Endothelial cell (in vitro differentiated cells): ENCODE measurements at regions not wholly inside any gene's neighbourhood (a gene's known extent, or its start where the extent isn't known, plus 50 kb on each side); places are given as distances from the start of the nearest gene placed in this dataset.
"Not testable (repeated sequence)": the region's sequence is repeated elsewhere in the genome, so short reads cannot be mapped to it uniquely, and the experiment has no call there.

Experiments used
- DNase-seq: peaks from one replicate; pipeline ENCODE4 v3.0.0; 2021; ENCODE audit warnings: low spot score
- H3K27ac Mint-ChIP-seq: one replicate; pipeline ENCODE4 v1.8.0; 2021; ENCODE audit warnings: mixed read lengths, inconsistent platforms; ENCODE audit not compliant: unreplicated experiment
- H3K27me3 Mint-ChIP-seq: one replicate; pipeline ENCODE4 v1.8.0; 2021; ENCODE audit warnings: mild to moderate bottlenecking, moderate library complexity, mixed read lengths, inconsistent platforms; ENCODE audit not compliant: unreplicated experiment
- H3K36me3 Mint-ChIP-seq: one replicate; pipeline ENCODE4 v1.8.0; 2021; ENCODE audit warnings: mild to moderate bottlenecking, low read depth, mixed read lengths, inconsistent platforms; ENCODE audit not compliant: unreplicated experiment
- H3K4me1 Mint-ChIP-seq: one replicate; pipeline ENCODE4 v1.8.0; 2021; ENCODE audit warnings: mild to moderate bottlenecking, mixed read lengths, inconsistent platforms; ENCODE audit not compliant: unreplicated experiment
- H3K4me3 Mint-ChIP-seq: one replicate; pipeline ENCODE4 v1.8.0; 2021; ENCODE audit warnings: mild to moderate bottlenecking, mixed read lengths, inconsistent platforms; ENCODE audit not compliant: unreplicated experiment
- H3K9me3 Mint-ChIP-seq: one replicate; pipeline ENCODE4 v1.8.0; 2021; ENCODE audit warnings: mixed read lengths, inconsistent platforms; ENCODE audit not compliant: unreplicated experiment
- TF ChIP-seq, protein P1 (sequence below): fragments of 200-600 bp; sonication (generic); IDR thresholded peaks from one replicate; pipeline ENCODE4 v1.5.0; 2021; ENCODE audit warnings: antibody characterized with exemption; ENCODE audit not compliant: unreplicated experiment

DNA sequence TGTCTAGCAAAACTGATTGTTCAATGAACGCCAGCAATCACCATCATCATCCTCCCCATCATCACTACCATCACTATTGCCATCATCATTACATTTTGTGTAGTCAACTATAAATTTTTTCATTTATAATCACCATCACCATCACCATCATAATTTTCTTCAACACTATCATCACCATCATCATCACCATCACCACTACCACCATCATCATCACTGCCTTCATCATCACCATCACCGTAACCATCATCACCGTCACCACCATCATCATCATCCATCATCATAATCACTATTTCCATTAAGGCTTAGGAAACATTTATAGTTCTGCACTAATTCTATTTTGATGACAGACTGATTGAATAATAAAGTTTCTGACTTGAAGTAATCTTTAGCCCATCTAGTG is 434.8 kb upstream of the TMEM132C start:
- Mint-ChIP-seq H3K4me1 (no peaks in the 10 kb centered on the region), H3K4me3 (no peak overlapping the region), H3K27me3 (peaks cover 9% of the 10 kb centered on the region), H3K27ac (no peak overlapping the region), H3K36me3 (no peaks in the 10 kb centered on the region), H3K9me3 (peaks cover 39% of the 10 kb centered on the region)
- TF ChIP-seq, protein P1, sequence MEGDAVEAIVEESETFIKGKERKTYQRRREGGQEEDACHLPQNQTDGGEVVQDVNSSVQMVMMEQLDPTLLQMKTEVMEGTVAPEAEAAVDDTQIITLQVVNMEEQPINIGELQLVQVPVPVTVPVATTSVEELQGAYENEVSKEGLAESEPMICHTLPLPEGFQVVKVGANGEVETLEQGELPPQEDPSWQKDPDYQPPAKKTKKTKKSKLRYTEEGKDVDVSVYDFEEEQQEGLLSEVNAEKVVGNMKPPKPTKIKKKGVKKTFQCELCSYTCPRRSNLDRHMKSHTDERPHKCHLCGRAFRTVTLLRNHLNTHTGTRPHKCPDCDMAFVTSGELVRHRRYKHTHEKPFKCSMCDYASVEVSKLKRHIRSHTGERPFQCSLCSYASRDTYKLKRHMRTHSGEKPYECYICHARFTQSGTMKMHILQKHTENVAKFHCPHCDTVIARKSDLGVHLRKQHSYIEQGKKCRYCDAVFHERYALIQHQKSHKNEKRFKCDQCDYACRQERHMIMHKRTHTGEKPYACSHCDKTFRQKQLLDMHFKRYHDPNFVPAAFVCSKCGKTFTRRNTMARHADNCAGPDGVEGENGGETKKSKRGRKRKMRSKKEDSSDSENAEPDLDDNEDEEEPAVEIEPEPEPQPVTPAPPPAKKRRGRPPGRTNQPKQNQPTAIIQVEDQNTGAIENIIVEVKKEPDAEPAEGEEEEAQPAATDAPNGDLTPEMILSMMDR: no peak
- no peak for DNase-seq

DNA sequence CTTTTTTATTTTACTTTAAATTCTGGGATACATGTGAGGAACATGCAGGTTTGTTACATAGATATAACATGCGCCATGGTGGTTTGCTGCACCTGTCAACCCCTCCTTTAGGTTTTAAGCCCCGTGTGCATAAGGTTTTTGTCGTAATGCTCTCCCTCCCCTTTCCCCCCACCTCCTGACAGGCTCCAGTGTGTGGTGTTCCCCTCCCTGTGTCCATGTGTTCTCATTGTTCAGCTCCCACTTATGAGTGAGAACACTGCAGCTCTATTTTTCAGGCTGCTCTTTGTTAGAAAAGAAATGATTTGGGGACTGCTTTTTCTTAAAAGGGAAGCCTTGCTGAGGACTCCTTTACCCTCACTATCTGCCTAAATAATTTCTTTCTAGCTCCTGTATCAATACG is 430.2 kb upstream of the TMEM132C start:
- not testable (repeated sequence) for H3K4me1 Mint-ChIP-seq, DNase-seq, H3K27me3 Mint-ChIP-seq, H3K27ac Mint-ChIP-seq, H3K36me3 Mint-ChIP-seq, H3K4me3 Mint-ChIP-seq
- peaks cover 36% of the 10 kb centered on the region for H3K9me3 Mint-ChIP-seq

DNA sequence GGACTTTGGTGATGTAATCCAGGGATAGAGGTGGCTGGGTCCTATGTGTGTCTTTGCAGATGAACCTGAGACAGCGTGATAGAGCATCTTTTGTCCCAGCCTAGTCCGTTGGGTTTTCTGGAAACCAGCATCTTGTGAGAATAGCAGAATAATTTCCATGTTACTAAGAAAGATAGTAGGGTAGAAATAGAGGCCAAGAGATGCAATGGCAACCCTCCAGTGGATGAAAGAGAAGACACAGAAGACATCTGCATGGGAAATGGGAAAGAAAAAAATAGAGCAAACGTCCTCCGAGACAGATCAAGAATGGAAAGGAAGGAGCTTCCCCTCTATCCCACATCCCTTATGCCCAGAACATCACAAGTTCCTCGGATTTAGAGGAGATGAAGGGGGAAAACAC is 409.3 kb upstream of the TMEM132C start:
- Mint-ChIP-seq H3K27me3 (peaks cover 6% of the 10 kb centered on the region), H3K4me1 (no peaks in the 10 kb centered on the region), H3K4me3 (no peak overlapping the region), H3K27ac (no peak overlapping the region), H3K9me3 (peaks cover 58% of the 10 kb centered on the region), H3K36me3 (peaks cover 13% of the 10 kb centered on the region)
- no peak for DNase-seq
- TF ChIP-seq, protein P1: no peak

DNA sequence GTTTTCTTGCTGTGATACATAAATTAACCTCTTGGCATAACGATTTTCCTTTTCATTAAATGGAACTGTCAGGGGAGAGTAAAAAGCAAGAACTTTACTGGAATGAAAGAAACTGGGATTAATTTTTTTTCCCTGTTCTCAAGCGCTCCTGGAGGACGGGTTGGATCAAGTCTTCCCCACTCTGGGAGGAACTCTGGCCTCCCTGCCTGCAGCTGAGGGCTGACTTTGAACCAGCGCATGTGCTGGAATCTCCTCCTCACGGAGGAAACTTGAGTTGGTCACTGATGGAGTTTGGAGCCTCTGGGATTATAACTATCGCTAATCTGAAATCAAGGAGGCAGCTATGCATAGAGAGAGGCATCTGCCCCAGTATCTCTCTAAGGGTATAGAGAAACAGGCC is 406.4 kb upstream of the TMEM132C start:
- Mint-ChIP-seq H3K27ac (no peak overlapping the region), H3K27me3 (peaks cover 6% of the 10 kb centered on the region), H3K4me3 (no peak overlapping the region), H3K9me3 (peaks cover 51% of the 10 kb centered on the region), H3K4me1 (no peaks in the 10 kb centered on the region), H3K36me3 (peaks cover 5% of the 10 kb centered on the region)
- TF ChIP-seq, protein P1: no peak
- DNase-seq: no peak

DNA sequence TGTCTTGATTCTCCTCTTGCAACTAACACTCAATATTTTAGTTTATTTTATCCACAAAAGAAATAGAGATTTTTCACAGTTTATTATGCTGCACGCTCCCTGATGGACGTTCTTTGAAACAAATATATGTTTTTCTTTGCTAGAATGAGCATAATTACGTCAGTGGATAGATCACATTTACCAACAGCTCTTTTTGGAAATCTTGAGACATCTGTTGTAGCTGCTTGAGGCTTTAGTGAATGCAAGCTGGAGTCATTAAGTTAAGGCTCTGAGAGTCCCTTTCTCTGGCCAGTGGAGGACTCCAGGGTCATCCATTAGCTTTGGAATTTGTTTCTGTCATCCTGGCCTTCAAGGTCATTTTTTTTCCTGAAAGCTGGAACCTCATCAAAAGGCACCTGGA is 405.6 kb upstream of the TMEM132C start:
- Mint-ChIP-seq H3K36me3 (peaks cover 3% of the 10 kb centered on the region), H3K27ac (no peak overlapping the region), H3K9me3 (peaks cover 51% of the 10 kb centered on the region), H3K27me3 (peaks cover 5% of the 10 kb centered on the region), H3K4me1 (no peaks in the 10 kb centered on the region), H3K4me3 (no peak overlapping the region)
- TF ChIP-seq, protein P1: no peak
- no peak for DNase-seq

DNA sequence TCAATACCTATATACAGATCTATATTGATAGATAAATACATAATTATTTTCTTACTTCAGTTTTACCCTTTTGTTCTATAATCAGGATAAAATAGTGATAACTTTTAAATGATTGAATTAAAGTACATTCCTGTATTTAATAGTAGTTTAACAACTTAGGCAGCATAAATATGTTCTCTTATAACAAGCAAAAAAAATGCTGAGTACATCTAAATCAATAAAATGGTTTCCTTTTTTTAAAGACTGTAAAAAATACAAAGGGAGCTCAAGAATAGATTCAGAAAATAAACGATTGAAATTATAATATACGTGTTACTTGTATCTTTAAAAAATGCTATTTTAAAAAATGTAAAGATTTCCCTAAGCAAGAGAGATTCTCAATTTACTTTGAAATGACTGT is 393.7 kb upstream of the TMEM132C start:
- Mint-ChIP-seq H3K36me3 (no peaks in the 10 kb centered on the region), H3K4me1 (no peaks in the 10 kb centered on the region), H3K4me3 (no peak overlapping the region), H3K27ac (no peak overlapping the region), H3K9me3 (no peaks in the 10 kb centered on the region), H3K27me3 (no peaks in the 10 kb centered on the region)
- TF ChIP-seq, protein P1: no peak
- no peak for DNase-seq
